Left ventricle myocardium superior (tissue), 1 donor: ENCODE measurements at regions not wholly inside any gene's neighbourhood (a gene's known extent, or its start where the extent isn't known, plus 50 kb on each side); places are given as distances from the start of the nearest gene placed in this dataset.
"Not testable (repeated sequence)": the region's sequence is repeated elsewhere in the genome, so short reads cannot be mapped to it uniquely, and the experiment has no call there.

ENCODE experiments used
- ATAC-seq: fragments of 200-7000 bp; cut with Tn5 transposase; one replicate; pipeline ENCODE4 v1.9.1; 2020; ENCODE audit warnings: mild to moderate bottlenecking, moderate library complexity
- DNase-seq: peaks from one replicate; pipeline ENCODE4 v3.0.0-alpha.2; 2020
- intact Hi-C: fragments of 100-400 bp; cut with micrococcal nuclease; formaldehyde crosslinking; loops from one replicate; pipeline ENCODE4 v1.11.0; 2022
- donor health status: DM: no; HTN: yes; CAD: no; lungs with severe emphysema.

DNA sequence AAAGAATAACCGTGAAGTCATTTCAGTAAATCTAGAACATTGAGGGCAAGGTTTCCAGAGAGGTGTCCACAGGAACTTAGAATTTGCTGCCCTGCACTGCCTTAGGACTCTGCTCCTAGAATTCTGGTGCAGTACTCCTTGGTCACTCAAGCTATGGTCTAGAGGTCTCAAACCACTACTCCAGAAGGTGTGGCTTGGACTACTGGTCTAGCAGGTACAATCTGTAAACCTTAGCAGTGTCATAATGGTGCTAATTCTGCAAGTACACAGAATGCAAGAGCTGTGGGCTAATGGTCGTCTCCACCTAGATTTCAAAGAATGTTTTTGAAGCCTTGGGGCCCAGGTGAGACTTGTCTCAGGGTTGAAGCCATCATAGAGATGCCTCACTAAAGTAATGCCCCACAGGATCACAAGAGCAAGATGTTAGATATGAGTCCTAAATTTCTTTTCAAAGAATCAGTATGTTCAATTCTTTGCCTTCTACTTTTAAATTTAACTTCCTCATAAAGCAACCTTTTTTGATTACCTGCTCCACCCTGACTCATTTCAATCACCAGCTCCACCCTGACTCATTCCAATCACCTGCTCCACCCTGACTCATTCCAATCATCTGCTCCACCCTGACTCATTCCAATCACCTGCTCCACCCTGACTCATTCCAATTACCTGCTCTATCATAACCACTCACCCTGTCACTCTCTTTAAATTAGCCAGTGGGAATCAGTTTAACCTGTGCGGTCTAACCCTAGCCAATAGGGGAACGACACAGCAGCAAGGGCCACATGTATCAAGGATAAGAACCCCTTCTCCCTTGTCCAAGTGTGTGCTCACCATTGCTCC lies 1111.8 kb upstream of the ACO1 start:
- intact Hi-C loops, result no loop called here
- ATAC-seq (no peak), DNase-seq (no peak)

DNA sequence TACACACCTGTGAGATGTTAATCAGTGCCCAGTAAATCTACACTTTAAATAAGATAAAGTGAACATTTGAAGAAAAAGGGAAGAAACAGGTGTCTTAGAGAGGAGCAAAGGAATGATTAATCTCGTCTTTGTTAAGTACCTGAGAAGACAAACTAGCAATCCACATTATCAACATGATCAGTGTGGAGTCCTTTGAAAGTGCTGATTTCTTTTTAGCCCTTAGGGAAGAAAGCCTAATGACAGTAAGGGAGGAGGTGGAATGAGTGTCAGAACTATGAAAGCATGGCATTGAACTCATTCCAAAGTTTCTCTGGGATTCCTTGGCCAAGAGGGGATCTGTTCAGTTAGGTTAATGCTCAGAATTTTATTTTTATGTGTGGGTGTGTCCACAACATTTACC lies 1109.0 kb upstream of the ACO1 start:
- DNase-seq (no peak), ATAC-seq (no peak)
- intact Hi-C loops, result no loop called here

DNA sequence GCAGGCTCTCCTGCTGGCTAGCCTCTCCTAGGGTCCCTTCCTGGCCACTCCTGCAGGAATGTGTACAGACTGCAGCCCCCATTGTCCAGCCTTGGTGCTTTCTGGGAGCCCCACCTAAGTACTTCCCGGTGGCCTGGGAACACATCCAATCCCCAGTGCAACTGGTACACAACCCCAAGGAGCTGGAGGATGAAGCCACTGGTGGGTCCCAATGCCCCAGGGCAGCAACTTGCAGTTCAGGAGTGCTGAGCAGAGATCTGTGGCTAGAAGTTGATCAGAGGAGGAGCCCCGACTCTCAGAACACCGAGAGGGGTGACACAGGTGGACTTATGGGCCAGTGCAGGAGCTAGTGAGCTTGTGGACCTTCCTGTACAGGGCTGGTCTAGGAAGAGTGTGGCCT lies 1093.7 kb upstream of the ACO1 start:
- ATAC-seq (no peak), DNase-seq (no peak)
- intact Hi-C loops, result no loop called here

DNA sequence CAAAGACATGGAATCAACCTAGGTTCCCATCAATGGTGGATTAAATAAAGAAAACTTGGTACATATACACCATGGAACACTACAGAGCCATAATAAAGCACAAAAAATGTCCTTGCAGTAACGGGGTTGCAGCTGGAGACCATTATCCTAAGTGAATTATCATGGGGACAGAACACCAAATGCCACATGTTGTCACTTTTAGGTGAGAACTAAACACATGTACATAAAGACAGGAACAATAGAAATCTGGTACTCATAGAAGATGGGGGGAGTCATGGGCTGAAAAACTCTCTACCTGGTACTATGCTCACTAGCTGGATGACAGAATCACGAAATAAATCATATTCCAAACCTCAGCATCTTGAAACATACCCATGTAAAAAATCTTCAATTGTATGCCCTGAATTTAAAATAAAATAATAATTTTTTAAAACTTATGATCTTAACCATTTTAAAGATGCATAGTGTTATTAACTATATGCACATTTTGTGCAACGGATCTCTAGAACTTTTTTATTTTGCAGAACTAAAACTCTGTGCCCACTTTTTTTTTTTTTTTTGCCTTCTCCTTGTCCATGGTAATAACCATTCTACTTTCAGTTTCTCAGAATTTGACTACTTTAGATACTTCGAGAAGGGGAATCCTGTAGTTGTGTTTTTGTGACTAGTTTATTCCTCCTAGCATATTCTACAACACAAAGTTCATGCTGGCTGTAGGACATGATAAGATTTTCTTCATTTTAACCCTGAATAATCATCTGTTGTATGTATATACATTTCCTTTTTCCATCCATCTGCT lies 1081.6 kb upstream of the ACO1 start:
- ATAC-seq, result no peak

DNA sequence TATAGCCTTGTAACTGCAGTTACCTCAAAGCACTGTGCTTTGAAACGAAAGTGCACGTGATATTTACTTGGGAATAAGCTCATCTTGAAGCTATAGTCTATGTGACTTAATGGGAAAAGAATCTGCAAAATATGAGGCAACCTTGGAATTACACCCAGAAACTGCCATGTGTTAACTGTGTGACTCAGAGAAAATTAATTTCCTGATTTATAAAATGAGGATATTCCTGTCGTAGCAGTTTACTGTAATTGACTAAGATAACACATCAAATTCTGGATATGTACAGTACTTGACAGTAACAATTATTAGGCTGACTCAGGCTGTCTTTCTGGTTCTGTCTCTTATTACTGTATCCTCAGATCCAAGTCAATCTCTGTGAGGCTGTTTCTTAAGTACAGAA lies 1079.9 kb upstream of the ACO1 start:
- ATAC-seq (no peak), DNase-seq (no peak)
- intact Hi-C loops, result no loop called here

More for the DNA sequence above, 1081.6 kb upstream of the ACO1 start:
- intact Hi-C loops, result no loop called here
- DNase-seq, result no peak

DNA sequence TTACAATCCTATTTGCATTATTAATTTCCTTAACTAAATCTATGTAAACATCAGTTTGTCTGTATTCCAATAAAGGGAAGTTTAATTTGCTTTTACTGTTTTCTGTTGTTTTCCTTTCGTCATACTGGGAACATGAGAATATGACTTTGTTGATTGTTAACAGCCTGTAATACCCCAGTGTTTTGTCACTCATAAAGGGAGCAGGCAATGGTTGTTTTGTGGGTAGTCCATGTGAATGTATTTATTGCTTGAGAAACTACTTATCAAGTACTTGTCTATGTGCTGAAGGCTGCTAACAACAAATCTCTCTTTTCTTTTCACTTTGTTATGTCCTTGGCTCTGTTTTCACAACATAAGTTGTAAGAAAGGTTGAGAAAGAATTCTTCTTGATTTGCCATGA lies 1070.2 kb upstream of the ACO1 start:
- intact Hi-C loops, result no loop called here
- ATAC-seq (no peak), DNase-seq (no peak)

DNA sequence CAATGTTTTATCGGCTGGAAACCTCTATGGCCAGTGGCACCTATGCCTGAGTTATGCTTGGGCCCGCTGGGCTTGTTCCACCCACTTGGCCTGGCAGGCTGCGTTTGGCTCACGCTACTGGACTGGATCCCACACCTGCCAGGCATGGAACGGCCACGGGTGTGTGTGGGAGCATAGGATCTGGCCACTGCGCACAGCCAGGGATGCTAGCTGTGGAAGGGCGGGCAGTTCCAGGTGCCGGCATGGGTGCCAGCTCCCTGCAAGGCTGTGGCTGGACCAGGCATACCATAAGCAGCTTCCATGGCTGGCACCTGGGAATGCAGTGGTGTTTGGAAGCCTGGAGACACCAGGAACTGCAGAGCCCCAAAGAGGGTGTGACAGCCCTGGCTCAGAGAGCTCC lies 1063.9 kb upstream of the ACO1 start:
- ATAC-seq (no peak), DNase-seq (no peak)
- intact Hi-C loops, result no loop called here

DNA sequence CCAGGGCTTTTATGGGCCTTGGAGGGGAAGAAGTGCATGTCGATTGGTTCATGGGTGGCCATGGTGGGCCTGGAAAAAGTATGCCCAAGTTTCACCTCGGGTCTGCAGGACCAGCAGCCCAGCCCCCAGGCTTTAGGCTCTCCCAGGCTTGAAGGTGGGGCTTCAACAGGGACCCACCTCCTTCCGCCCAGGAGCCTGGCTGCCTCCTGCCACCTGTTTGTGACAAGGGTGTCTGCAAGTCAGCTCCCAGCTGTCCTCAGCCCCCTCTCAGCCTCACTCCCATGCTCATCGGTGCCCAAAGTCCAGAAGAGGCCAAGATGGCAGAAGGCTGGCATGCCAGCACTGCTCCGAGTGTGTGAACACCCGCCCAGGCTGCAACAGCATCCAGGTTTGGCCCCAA lies 1063.2 kb upstream of the ACO1 start:
- no peak for ATAC-seq
- no peak for DNase-seq
- intact Hi-C loops, result no loop called here

DNA sequence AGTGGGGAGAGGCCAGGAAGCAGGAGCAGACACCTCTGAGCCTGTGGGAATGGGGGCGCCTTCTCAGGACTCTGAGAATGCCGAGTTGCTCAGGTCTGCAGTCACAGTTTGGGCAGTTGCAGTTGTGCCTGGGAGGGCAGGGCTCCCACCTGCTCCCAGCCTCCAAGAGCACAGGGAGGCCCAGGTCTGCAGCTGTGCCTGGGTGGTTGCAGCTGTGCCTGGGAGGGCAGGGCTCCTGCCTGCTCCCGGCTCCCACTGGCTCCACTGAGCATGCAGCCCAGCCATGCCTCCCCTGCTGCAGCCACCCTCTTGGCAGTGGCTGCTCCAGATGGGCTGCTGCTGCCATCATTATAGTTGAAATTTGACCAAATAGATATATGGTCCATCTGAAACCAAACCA lies 1062.8 kb upstream of the ACO1 start:
- intact Hi-C loops, result no loop called here
- ATAC-seq, result no peak

DNA sequence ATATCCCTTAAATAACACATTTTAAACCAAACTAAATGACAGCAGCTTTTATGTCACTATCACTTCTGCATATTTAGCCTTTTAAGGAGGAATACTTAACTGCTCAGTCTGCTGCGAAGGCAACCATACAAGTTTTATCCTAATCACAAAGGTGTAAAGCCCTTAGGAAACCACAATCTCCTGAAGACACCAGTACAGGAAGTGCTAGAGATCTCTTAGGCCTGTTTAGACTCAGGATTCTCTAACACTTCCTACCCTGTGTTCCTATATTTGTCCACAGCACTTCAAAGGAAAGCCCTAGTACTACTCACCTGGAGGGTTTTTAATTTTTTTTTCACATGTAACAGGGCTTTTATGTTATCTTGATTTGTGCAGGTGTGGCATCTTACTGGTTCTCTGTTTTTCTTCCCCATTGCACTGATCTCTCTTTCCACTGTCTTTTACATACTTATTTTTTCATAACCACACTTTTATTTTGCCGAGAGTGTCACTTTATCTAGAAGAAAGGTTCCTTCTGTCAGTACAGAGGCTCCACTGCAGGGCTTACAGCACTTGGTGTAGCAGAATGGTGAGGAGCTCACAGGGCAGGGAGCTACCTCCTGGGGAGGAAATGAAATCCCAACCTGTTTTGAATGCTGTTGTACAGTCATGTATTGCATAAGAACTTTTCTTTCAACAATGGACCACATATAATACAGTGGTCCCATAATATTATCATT lies 1060.6 kb upstream of the ACO1 start:
- DNase-seq, result no peak
- no peak for ATAC-seq
- intact Hi-C loops, result no loop called here

More for the DNA sequence above, 1062.8 kb upstream of the ACO1 start:
- DNase-seq, result no peak

DNA sequence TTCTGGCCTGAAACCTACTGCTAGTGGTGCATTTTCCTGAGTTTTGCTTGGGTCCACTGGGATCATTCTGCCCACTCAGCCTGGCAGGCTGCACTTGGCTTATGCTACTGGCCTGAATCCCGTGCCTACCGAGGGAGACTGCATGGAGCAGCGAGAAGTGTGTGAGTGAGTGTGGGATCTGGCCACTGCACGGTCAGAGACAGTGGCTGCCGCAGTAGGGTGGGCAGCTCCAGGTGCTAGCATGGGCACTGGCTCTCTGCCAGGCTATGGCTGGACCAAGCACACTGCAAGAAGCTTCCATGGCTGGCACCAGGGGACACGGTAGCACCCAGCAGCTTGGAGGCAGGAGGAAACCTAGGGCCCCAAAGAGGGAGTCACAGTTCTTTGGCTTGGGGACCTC lies 1058.7 kb upstream of the ACO1 start:
- DNase-seq (no peak), ATAC-seq (no peak)
- intact Hi-C loops, result no loop called here

DNA sequence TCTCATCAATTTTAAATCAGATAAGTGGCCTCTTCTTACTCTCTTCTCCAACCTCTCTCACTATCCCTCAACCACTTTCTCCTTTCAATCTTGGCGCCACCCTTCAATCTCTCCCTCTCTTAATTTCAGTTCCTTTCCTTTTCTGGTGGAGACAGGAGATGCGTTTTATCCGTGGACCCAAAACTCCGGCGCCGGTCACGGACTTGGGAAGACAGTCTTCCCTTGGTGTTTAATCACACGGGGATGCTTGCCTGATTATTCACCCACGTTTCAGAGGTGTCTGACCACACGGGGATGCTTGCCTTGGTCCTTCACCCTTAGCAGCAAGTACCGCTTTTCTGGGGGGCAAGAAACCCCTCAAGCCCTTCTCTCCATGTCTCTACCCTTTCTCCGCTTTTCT lies 1057.6 kb upstream of the ACO1 start:
- intact Hi-C loops, ATAC-seq, DNase-seq: not testable (repeated sequence)

DNA sequence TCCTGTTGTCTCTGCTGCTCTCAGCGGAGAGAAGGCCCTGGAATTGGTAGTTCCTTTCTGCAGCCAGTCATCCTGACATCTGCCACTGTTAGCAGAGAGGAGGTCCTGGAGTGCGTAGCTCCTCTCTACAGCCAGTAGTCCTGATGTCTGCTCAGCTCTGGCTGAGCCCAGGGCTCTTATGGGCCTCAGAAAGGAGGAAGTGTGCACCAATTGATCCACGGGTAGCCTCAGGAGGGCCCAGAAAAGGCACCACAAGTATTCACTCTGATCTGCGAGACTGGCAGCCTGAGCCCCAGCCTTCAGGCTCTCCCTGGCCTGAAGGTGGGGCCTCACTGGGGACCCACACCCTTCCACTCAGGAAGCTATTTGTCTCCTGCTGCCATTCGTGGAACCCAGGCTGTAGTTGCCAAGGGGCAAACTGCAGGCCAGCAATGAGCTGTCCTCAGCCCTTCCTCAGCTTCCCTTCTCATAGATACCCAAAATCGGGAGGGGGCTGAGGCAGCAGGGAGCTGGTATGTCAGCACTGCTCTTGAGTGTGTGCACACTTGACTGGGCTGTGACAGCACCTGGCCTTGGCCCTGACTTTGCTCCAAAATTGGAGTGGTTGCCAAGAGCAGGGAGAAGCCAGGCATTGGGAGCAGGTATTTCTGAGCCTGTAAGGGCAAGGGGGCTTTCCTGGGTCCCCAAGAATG lies 1049.5 kb upstream of the ACO1 start:
- ATAC-seq (no peak), DNase-seq (no peak)
- intact Hi-C loops, result no loop called here

DNA sequence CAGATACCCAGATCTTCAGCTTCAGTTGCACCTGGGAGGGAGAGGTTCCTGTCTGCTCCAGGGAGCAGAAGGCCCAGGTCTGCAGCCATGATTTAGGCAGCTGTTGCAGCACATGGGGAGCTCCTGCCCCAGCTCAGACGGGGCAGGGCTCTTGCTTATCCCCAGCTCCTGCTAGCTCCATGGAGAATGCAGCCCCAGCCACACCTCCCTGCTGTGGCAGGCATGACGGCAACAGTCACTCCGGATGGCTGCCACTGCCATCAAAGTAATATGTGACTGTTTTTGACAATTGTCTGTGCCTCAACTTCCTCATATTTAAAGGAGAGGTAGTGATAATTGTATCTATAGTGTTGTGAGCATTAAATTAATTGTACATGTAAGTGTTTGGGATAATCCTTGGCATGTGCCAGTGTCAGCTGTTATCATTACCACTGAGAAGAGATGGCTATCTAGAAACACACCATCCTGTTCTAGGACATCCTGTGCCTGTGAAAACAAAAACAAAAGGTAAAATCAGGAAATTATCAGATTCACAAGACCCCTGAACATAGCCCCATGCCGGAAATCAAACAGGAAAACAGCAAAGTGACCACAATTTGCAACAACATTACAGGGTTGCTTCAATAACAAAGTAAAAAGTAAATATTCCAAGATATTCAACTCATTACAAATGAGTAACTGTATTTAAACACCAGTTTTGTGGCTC lies 1048.8 kb upstream of the ACO1 start:
- ATAC-seq (peak; percentile 42), DNase-seq (no peak)
- intact Hi-C loops, result no loop called here

DNA sequence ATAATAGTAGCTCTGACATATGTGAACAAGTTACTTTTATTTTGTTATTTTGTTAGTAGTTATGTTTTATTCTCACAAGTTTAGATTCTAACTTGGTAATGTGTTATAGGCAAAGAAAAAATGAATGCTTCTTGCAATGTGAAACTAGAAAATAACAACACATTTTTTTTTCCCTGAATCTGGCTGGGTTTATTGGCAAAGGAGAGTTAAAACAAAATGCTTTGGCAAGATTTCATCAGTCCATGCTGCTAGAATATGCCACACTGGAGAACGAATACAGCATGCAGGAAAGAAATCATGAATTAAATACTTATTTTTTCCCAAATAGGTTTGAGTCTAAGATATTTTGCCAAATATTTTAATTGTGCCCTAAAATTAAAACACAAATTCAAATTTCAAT lies 1048.1 kb upstream of the ACO1 start:
- ATAC-seq (no peak), DNase-seq (no peak)
- intact Hi-C loops, result no loop called here

DNA sequence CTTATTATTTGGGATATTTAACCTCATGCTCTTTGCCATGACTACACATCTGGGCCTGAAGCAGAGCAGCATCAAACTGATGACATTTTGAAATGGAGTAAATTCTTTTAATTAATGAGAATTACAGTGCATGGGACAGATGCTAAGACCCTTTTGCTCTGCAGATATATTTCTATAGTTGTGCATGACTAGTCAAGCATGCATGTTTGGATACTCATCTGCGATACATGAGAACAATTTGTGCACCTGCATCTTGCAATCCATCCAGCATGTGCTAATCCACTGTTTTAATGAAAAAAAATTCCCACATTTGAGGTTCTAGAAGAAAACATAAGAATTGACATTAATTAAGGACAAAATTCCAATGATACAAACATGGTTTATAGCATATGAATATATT lies 1047.6 kb upstream of the ACO1 start:
- intact Hi-C loops, result no loop called here
- no peak for ATAC-seq
- no peak for DNase-seq

DNA sequence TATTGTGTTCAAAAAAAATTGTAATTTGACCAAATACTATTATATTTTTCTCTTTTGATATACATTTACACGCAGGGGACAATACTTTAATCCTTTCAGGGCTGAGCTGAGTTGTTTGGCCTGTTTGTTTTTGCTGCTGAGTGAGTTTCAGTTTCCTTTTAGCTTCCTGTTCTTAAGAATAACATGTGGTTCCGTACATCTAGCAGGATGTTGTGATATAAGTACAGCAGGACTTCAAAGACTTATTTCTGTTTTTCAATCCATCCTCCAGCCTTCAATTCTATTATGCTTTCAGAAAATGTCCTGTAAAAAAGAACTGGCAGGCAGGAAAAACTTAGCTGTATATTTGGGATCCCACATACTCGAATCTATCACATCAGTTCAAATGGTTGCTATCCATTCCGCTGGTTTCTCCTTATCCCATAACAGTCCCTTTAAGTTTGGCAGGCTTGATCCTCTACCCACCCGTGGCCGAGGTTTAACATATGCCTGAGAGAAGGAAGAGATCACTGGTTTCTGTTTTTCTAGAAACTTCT lies 1037.3 kb upstream of the ACO1 start:
- intact Hi-C loops, result no loop called here
- no peak for DNase-seq

DNA sequence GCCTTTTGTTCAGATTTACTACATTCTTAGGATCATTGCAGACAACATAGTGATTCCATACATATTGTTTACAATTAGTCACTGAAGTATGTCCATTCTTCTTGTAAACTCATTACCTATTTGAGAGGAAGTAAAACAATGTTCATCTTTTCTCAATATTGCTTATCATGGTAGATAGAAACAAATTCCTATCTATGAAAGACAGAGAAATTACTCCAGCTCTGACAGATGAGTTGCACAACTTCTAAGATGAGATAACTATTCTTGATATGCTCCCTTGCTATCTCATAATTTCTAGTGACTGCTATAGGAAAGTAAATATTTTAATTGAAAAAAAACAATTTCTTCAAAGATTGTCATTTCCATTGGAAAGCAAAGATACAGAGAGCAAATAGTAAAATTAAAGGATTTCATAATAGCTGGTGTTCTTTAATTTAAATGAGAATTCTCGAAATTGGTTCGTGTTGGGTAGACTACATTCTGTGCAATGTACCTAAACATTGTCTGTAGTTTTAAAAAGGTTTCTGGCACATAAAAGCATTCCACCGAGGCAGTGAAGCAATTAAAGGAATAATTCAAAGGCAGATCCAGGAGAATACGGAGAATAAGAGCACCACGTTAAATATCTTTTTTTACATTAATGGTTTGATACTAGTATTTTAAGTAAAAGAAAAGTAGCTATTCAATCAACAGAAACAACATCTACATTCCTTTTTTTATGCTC lies 1029.1 kb upstream of the ACO1 start:
- no peak for DNase-seq
- no peak for ATAC-seq
- intact Hi-C loops, result no loop called here

More for the DNA sequence above, 1037.3 kb upstream of the ACO1 start:
- ATAC-seq, result peak; percentile 54
